ENCODE measurements at regions not wholly inside any gene's neighbourhood (a gene's known extent, or its start where the extent isn't known, plus 50 kb on each side); places are given as distances from the start of the nearest gene placed in this dataset.

- DNase-seq (ENCODE audit: low read depth in 4 of 6, low spot score in 6 of 6): peak in 1 of 6 donors; percentile 38
- Histone ChIP-seq H3K4me3 (ENCODE audit: low read depth, low read length) (no peak overlapping the region), H3K27me3 (ENCODE audit: control insufficient read depth, insufficient read depth, low read length) (peaks cover 7% of the 10 kb centered on the region), H3K9me3 (ENCODE audit: control insufficient read depth, insufficient read depth, low read length) (no peaks in the 10 kb centered on the region), H3K27ac (ENCODE audit: low read depth, low read length) (no peak overlapping the region), H3K4me1 (ENCODE audit: control insufficient read depth, insufficient read depth, low read length) (peaks cover 8% of the 10 kb centered on the region), H3K36me3 (ENCODE audit: control insufficient read depth, insufficient read depth, low read length) (no peaks in the 10 kb centered on the region)
- WGBS (ENCODE audit: insufficient coverage): 63% methylated on average over 12 of the region's 12 CpGs
Measured at GRCh38 chr5:73365990-73366667, 82.4 kb downstream of the FOXD1 start.

- DNase-seq (ENCODE audit: low read depth in 4 of 6, low spot score in 6 of 6): peak in 1 of 6 donors; percentile 38
- Histone ChIP-seq H3K27ac (ENCODE audit: low read depth, low read length) (no peak overlapping the region), H3K4me1 (ENCODE audit: control insufficient read depth, insufficient read depth, low read length) (peaks cover 8% of the 10 kb centered on the region), H3K4me3 (ENCODE audit: low read depth, low read length) (no peak overlapping the region), H3K27me3 (ENCODE audit: control insufficient read depth, insufficient read depth, low read length) (peaks cover 5% of the 10 kb centered on the region), H3K9me3 (ENCODE audit: control insufficient read depth, insufficient read depth, low read length) (no peaks in the 10 kb centered on the region), H3K36me3 (ENCODE audit: control insufficient read depth, insufficient read depth, low read length) (no peaks in the 10 kb centered on the region)
- WGBS (ENCODE audit: insufficient coverage): 36% methylated on average over 4 of the region's 4 CpGs
Measured at GRCh38 chr5:73365301-73365853, 83.2 kb downstream of the FOXD1 start.

- Histone ChIP-seq H3K9me3 (ENCODE audit: control insufficient read depth, insufficient read depth, low read length) (no peaks in the 10 kb centered on the region), H3K4me3 (ENCODE audit: low read depth, low read length) (no peak overlapping the region), H3K4me1 (ENCODE audit: control insufficient read depth, insufficient read depth, low read length) (peaks cover 8% of the 10 kb centered on the region), H3K27me3 (ENCODE audit: control insufficient read depth, insufficient read depth, low read length) (peaks cover 3% of the 10 kb centered on the region), H3K27ac (ENCODE audit: low read depth, low read length) (no peak overlapping the region), H3K36me3 (ENCODE audit: control insufficient read depth, insufficient read depth, low read length) (no peaks in the 10 kb centered on the region)
- no peak for DNase-seq (ENCODE audit: low read depth in 4 of 6, low spot score in 6 of 6)
- WGBS (ENCODE audit: insufficient coverage): 72% methylated on average over 4 of the region's 4 CpGs
Measured at GRCh38 chr5:73363911-73364730, 84.5 kb downstream of the FOXD1 start.

GRCh38 chr5:73359395-73359794 lies 89.2 kb downstream of the FOXD1 start:
- H3K4me3 ChIP-seq (ENCODE audit: low read depth, low read length): no peak overlapping the region

GRCh38 chr5:73358366-73358765 lies 90.2 kb downstream of the FOXD1 start:
- Histone ChIP-seq H3K27me3 (ENCODE audit: control insufficient read depth, insufficient read depth, low read length) (peaks cover 3% of the 10 kb centered on the region), H3K27ac (ENCODE audit: low read depth, low read length) (no peak overlapping the region), H3K4me3 (ENCODE audit: low read depth, low read length) (no peak overlapping the region), H3K36me3 (ENCODE audit: control insufficient read depth, insufficient read depth, low read length) (no peaks in the 10 kb centered on the region), H3K4me1 (ENCODE audit: control insufficient read depth, insufficient read depth, low read length) (no peaks in the 10 kb centered on the region), H3K9me3 (ENCODE audit: control insufficient read depth, insufficient read depth, low read length) (no peaks in the 10 kb centered on the region)
- DNase-seq (ENCODE audit: low read depth in 4 of 6, low spot score in 6 of 6): no peak
- WGBS (ENCODE audit: insufficient coverage): 100% methylated on average over 2 of the region's 3 CpGs

More at GRCh38 chr5:73359395-73359794, 89.2 kb downstream of the FOXD1 start:
- no peak for DNase-seq (ENCODE audit: low read depth in 4 of 6, low spot score in 6 of 6)
- Histone ChIP-seq H3K9me3 (ENCODE audit: control insufficient read depth, insufficient read depth, low read length) (no peaks in the 10 kb centered on the region), H3K36me3 (ENCODE audit: control insufficient read depth, insufficient read depth, low read length) (no peaks in the 10 kb centered on the region), H3K27ac (ENCODE audit: low read depth, low read length) (no peak overlapping the region), H3K4me1 (ENCODE audit: control insufficient read depth, insufficient read depth, low read length) (no peaks in the 10 kb centered on the region), H3K27me3 (ENCODE audit: control insufficient read depth, insufficient read depth, low read length) (peaks cover 3% of the 10 kb centered on the region)
- WGBS (ENCODE audit: insufficient coverage): 82% methylated on average over 1 of the region's 1 CpG

GRCh38 chr5:73357576-73357975 lies 91.0 kb downstream of the FOXD1 start:
- Histone ChIP-seq H3K27me3 (ENCODE audit: control insufficient read depth, insufficient read depth, low read length) (peaks cover 3% of the 10 kb centered on the region), H3K9me3 (ENCODE audit: control insufficient read depth, insufficient read depth, low read length) (no peaks in the 10 kb centered on the region), H3K27ac (ENCODE audit: low read depth, low read length) (no peak overlapping the region), H3K36me3 (ENCODE audit: control insufficient read depth, insufficient read depth, low read length) (no peaks in the 10 kb centered on the region), H3K4me1 (ENCODE audit: control insufficient read depth, insufficient read depth, low read length) (no peaks in the 10 kb centered on the region), H3K4me3 (ENCODE audit: low read depth, low read length) (no peak overlapping the region)
- WGBS (ENCODE audit: insufficient coverage): 81% methylated on average over 3 of the region's 3 CpGs
- DNase-seq (ENCODE audit: low read depth in 4 of 6, low spot score in 6 of 6): no peak

- Histone ChIP-seq H3K27ac (ENCODE audit: low read depth, low read length) (no peak overlapping the region), H3K36me3 (ENCODE audit: control insufficient read depth, insufficient read depth, low read length) (no peaks in the 10 kb centered on the region), H3K9me3 (ENCODE audit: control insufficient read depth, insufficient read depth, low read length) (no peaks in the 10 kb centered on the region), H3K27me3 (ENCODE audit: control insufficient read depth, insufficient read depth, low read length) (peaks cover 3% of the 10 kb centered on the region), H3K4me3 (ENCODE audit: low read depth, low read length) (no peak overlapping the region), H3K4me1 (ENCODE audit: control insufficient read depth, insufficient read depth, low read length) (no peaks in the 10 kb centered on the region)
- no peak for DNase-seq (ENCODE audit: low read depth in 4 of 6, low spot score in 6 of 6)
- WGBS (ENCODE audit: insufficient coverage): no CpG with 5 or more reads among the region's 1 CpG
Measured at GRCh38 chr5:73355108-73355507, 93.5 kb downstream of the FOXD1 start.

- Histone ChIP-seq H3K27ac (ENCODE audit: low read depth, low read length) (no peak overlapping the region), H3K36me3 (ENCODE audit: control insufficient read depth, insufficient read depth, low read length) (no peaks in the 10 kb centered on the region), H3K4me1 (ENCODE audit: control insufficient read depth, insufficient read depth, low read length) (no peaks in the 10 kb centered on the region), H3K9me3 (ENCODE audit: control insufficient read depth, insufficient read depth, low read length) (no peaks in the 10 kb centered on the region), H3K27me3 (ENCODE audit: control insufficient read depth, insufficient read depth, low read length) (peaks cover 3% of the 10 kb centered on the region), H3K4me3 (ENCODE audit: low read depth, low read length) (no peak overlapping the region)
- no CpG with 5 or more reads among the region's 2 CpGs for WGBS (ENCODE audit: insufficient coverage)
- peak in 1 of 6 donors; percentile 14 for DNase-seq (ENCODE audit: low read depth in 4 of 6, low spot score in 6 of 6)
Measured at GRCh38 chr5:73354406-73354805, 94.2 kb downstream of the FOXD1 start.

- Histone ChIP-seq H3K4me1 (ENCODE audit: control insufficient read depth, insufficient read depth, low read length) (no peaks in the 10 kb centered on the region), H3K27ac (ENCODE audit: low read depth, low read length) (peak overlapping the region; percentile 29), H3K4me3 (ENCODE audit: low read depth, low read length) (no peak overlapping the region), H3K9me3 (ENCODE audit: control insufficient read depth, insufficient read depth, low read length) (peaks cover 2% of the 10 kb centered on the region), H3K36me3 (ENCODE audit: control insufficient read depth, insufficient read depth, low read length) (no peaks in the 10 kb centered on the region), H3K27me3 (ENCODE audit: control insufficient read depth, insufficient read depth, low read length) (no peaks in the 10 kb centered on the region)
- no peak for DNase-seq (ENCODE audit: low read depth in 4 of 6, low spot score in 6 of 6)
Measured at GRCh38 chr5:73352649-73353230, 95.8 kb downstream of the FOXD1 start.

All from spinal cord (tissue), 9 donors.